Head of caudate nucleus (tissue), 42 donors: ENCODE measurements at regions not wholly inside any gene's neighbourhood (a gene's known extent, or its start where the extent isn't known, plus 50 kb on each side); places are given as distances from the start of the nearest gene placed in this dataset.

Experiments
- DNase-seq, 42 donors: peaks; one replicate each; pipeline versions ENCODE4 v3.0.0 to v3.0.0-alpha.2; 2020 to 2021; ENCODE audit warnings: mixed read lengths in 7 of 42
- intact Hi-C: fragments of 100-400 bp; cut with DNase I; formaldehyde crosslinking; loops from one replicate; pipeline ENCODE4 v1.15.0; 2022

DNA sequence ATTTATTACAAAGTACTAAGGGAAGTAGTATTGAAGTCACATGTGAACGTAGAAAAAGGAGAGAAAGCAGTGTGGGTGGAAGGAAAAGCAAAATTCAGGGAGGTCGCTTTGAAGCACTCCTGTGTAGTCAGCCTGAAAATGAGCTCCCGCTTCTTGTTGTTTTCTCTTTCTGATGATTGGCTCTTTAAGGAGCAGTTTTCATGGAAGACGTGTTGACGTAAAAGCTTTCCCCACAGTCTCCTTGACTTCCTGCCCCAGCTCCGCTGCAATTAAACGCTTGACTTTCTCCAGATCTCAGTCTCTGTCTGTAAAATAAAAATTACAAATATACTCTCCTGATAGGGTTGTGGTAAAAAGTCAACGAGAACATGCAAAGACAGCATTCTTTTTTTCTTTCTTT lies 661.5 kb upstream of the ZP4 start:
- DNase-seq, result no peak
- intact Hi-C loops, result no loop called here

DNA sequence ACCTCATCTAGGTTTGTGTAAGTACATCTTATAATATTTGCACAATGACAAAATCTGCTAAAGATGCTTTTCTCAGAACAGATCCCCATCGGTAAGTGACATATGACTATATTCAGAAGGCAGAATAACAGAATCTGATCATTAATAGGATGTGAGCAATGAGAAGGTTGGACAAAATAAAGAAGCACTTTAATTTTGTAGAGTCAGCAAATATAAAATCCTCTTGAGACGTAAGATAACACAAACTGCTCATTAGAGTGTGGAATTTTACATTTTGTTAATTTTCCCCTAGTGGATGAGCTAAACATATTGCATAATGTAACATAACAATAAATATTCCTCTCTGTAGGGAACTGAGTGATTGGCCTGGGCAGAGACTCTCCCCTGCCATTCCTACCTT lies 658.4 kb upstream of the ZP4 start:
- intact Hi-C loops, result no loop called here
- DNase-seq, result no peak

DNA sequence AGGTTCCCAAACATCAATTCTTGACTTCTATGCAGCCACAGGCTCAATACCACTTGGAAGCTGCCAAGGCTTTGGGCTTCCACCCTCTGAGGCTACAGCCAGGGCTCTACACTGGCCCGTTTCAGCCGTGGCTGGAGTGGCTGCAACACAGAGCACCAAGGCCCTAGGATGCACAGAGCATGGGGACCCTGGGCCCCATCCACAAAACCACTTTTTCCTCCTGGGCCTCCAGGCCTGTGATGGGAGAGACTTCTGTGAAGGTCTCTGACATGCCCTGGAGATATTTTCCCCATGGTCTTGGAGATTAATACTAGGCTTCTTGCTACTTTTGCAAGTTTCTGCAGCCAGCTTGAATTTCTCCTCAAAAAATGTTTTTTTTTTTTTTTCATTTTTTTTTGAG lies 655.4 kb upstream of the ZP4 start:
- intact Hi-C loops, result no loop called here
- DNase-seq, result no peak

GRCh38 chr1:238537641-238538040 lies 646.9 kb upstream of the ZP4 start:
- DNase-seq, result no peak
- intact Hi-C loops, result no loop called here

DNA sequence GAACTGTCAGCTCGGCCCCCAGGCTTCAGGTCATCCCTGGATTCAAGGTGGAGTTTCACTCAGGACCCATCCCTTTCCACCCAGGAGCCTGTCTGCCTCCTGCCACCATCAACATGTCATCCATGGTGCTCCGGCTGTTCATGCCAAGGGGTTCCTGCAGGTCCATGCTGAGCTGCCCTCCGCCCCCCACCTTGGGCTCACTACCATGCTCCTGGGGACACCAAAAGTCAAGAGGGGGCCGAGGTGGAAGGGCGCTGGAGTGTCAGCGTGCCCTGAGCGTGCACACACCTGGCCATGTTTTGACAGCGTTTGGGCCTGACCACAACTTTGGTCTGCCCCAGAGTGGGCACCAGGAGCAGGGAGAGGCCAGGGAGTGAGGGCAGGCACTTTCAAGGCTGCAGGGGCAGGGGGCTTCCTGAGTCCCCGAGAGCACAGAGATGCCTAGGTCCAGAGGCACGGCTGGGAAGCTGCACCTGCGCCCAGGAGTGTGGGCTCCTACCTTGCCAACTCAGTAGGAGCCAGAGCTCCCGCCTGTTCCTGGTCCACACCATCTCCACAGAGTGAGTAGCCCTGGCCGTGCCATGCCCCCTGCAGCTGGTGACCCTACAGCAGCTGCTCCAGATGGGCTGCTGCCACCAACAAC lies 639.6 kb upstream of the ZP4 start:
- DNase-seq, result no peak
- intact Hi-C loops, result no loop called here

DNA sequence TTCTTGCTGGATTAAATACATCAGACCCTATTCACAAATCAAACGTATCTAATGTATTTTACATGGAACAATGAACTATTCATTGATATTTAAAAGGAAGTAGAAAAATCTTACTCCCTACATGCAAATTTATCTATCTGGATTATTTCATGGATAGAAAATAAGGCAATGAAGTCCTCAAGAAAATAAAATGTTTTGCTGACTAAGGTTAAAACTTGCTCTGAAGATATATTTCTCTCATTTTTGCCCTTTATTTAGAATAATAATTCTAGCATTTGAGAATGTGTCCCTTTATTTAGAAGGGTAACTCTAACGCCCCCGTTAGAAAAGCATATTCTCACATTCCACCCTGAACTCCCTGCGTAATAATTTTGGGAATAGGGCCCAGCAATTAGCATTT lies 627.0 kb upstream of the ZP4 start:
- intact Hi-C loops, result no loop called here
- DNase-seq, result no peak

GRCh38 chr1:238501290-238501689 lies 610.6 kb upstream of the ZP4 start:
- DNase-seq, result no peak
- intact Hi-C loops, result no loop called here

DNA sequence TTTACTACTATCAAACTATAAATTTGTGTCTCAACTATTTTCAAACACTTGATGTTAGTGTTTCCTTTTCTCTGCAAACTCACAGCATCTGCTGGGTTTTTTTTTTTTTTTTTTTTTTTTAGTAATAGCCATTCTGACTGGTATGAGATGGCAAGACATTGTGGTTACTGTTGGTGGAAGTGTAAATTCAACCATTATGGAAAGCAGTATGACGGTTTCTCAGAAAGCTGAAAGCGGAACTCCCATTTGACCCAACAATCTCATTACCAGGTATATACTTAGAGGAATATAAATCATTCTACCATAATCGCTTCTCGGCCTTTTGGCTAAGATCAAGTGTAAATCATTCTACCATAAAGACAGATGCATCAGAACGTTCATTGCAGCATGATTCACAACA lies 608.3 kb upstream of the ZP4 start:
- DNase-seq, result no peak
- intact Hi-C loops, result no loop called here

DNA sequence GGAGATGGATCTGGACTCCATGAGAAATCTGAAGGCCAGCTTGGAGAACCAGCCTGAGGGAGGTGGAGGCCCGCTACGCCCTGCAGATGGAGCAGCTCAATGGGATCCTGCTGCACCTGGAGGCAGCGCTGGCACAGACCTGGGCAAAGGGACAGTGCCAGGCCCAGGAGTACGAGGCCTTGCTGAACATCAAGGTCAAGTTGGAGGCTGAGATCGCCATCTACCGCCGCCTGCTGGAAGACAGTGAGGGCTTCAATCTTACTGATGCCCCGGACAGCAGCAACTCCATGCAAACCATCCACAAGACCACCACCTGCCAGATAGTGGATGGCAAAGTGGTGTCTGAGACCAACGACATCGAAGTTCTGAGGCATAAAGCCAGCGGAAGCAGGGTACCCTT lies 601.5 kb upstream of the ZP4 start:
- no peak for DNase-seq
- intact Hi-C loops, result no loop called here

- DNase-seq, result no peak
- intact Hi-C loops, result no loop called here
These were observed 600.5 kb upstream of the ZP4 start for GRCh38 chr1:238491265-238491664.

- DNase-seq, result no peak
- intact Hi-C loops, result no loop called here
These were observed 598.3 kb upstream of the ZP4 start for GRCh38 chr1:238489006-238489405.

DNA sequence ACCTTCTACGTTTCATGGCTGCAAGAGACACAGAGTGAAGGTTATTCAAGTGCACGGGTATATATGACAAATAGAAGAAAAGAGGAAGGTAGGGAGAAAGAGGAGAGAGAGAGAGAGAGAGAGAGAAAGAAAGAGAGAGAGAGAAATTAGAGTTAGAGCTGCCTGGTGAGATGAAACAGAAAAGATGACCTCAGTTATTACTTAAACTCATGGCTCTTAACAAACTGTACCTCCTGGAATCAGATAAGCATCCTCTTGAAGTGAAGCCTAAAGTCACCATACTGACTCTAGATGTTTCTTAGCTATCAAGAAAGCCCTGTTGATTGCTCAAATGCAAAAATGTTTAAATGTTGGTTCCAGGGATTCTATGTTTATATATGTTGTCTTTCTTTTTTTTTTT lies 597.7 kb upstream of the ZP4 start:
- intact Hi-C loops, result no loop called here
- DNase-seq, result no peak

GRCh38 chr1:238487931-238488330 lies 597.2 kb upstream of the ZP4 start:
- intact Hi-C loops, result no loop called here
- no peak for DNase-seq

DNA sequence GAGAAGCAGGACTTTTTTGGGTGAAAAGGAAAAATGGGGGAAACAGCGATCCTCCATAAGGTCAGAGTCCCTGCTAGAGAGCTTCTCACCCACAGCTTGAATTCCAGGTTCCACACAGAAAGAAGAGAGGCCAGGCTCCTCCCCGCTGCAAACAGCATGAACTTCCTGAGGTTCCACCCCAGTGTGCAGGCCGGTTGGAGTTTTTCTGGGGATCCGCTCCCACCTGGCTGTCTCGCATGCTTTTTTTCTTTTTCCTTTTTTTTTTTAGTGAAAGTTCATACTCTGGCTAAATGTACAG lies 595.1 kb upstream of the ZP4 start:
- intact Hi-C loops, result no loop called here
- no peak for DNase-seq

DNA sequence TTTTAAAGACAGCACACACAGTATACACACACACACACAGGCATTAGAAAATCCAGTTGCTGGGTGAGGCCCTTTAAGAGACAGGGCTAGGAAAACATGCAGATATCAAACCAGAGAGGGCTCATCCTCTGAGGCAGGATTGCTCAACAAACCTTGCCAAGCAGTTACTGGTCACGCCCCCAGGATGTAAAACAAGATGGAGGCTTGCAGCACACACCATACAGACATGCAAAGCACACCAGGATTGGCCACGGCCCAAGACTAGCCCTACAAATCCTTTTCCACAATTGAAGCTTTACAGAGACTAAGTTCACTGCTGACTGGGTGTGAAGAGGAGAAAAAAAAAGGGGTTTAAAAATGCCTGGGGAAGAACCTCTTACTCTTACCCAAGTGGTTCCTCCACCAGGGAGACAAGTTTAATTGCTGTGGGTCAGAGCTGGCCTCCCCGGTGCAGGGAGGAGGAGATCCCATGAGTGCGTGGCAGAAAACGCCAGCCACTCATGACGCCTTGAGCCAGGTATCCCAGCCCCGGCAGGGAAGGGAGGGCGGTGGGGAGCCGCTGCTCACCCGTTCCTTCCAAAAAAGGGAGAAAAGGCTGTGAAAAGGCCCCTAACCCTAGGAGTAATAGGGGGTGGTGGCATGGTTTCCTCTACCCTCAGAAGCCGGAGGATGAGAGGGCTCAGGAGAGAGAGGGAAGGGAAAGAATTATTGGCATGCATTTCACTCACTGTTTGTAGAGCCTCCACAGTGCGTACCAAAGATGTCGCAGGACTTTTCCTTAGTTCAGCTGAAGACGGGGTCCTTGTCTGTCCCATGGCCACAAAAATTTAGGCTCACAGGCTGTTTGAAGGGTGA lies 594.6 kb upstream of the ZP4 start:
- intact Hi-C loops, result no loop called here
- no peak for DNase-seq

DNA sequence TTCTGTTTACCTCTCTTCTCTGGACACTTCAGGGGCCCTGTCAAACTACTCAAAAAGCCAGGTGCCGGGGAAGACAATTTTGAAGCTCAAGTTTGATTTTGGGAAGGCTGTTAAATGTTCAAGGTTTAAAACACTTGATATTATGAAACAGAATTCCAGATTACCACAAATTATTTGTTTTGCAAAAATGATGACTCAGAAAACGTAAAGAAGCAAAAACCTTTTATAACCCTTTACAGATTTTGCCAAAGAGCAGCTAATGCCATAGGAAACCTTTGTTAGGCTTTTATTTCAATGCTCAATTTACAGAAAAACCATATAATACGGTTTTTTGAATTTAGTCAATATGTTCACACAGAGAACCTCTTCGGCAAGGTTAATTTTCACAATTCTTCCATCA lies 593.4 kb upstream of the ZP4 start:
- DNase-seq, result no peak
- intact Hi-C loops, result no loop called here

DNA sequence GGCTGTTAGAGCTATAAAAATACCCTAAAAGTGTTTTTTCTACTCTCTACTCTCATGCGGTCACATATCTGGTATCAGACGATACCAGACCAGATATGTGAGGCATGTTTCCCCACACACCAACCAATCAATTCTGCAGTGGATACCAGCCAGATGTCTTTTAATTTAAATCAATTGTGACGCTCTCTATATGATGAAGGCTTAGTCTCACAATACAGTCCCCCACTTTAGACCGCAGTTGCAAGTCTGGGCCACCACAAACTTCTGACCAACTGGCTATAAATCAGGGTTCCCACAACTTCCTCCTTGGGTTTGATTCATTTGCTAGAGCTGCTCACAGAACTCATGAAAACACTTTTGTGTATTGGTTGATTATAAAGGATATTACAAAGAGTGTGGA lies 586.1 kb upstream of the ZP4 start:
- no peak for DNase-seq
- intact Hi-C loops, result no loop called here

- DNase-seq, result no peak
- intact Hi-C loops, result no loop called here
These were observed 585.0 kb upstream of the ZP4 start for GRCh38 chr1:238475712-238476111.

GRCh38 chr1:238474263-238474662 lies 583.5 kb upstream of the ZP4 start:
- intact Hi-C loops, result no loop called here
- DNase-seq, result no peak

DNA sequence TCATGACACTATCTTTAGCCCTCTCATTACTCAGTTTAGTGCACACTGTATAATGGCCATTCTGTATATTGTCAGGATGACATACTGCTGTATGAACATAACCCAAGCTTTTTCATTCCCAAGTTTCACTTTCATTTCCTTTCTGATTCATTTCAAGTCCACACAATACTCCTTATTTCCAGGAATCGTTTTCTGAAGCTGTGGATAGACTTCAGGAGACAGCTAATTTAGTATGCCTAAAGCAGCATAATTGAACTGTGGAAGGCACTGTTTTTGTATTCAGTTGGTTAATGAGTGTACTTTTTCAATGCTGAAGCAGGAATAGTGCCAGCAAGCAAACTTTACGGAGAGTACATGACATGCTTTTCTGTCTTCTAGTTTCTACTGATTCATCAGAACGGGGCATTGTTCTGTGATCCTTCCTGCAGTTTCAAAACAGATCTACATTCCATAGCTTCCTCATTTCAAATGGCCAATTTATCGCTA lies 578.5 kb upstream of the ZP4 start:
- peak in 1 of 42 donors; percentile 7 for DNase-seq
- intact Hi-C loops, result no loop called here

GRCh38 chr1:238468068-238468467 lies 577.3 kb upstream of the ZP4 start:
- intact Hi-C loops, result no loop called here
- no peak for DNase-seq
